OCI-LY1 (cell line): ENCODE measurements at regions not wholly inside any gene's neighbourhood (a gene's known extent, or its start where the extent isn't known, plus 50 kb on each side); places are given as distances from the start of the nearest gene placed in this dataset.

Experiments used
- H2AFZ ChIP-seq: fragments of 200-600 bp; sonication (generic), shearing (Covaris generic); 2 replicates; pipeline ENCODE4 v1.6.0; 2014; ENCODE audit warnings: antibody characterized with exemption, mild to moderate bottlenecking, low read length
- H3F3A ChIP-seq: fragments of 200-600 bp; sonication (generic), shearing (Covaris generic); 2 replicates; pipeline ENCODE4 v1.6.0; 2014; ENCODE audit warnings: mild to moderate bottlenecking, antibody characterized with exemption, low read length, moderate library complexity; ENCODE audit not compliant: insufficient read depth
- H3K27ac ChIP-seq: fragments of 200-600 bp; sonication (generic); 2 replicates; pipeline ENCODE4 v1.5.1; 2014; ENCODE audit warnings: low read length, mixed run types, mild to moderate bottlenecking, low read depth; ENCODE audit not compliant: poor library complexity, severe bottlenecking
- H3K27me3 ChIP-seq: fragments of 200-600 bp; sonication (generic); 2 replicates; pipeline ENCODE4 v1.6.0; 2014; ENCODE audit warnings: antibody characterized with exemption, mild to moderate bottlenecking, low read length, moderate library complexity; ENCODE audit not compliant: insufficient read depth
- H3K36me3 ChIP-seq: fragments of 200-600 bp; sonication (generic); 2 replicates; pipeline ENCODE4 v1.6.1; 2014; ENCODE audit warnings: mild to moderate bottlenecking, antibody characterized with exemption, low read length, moderate library complexity, mixed read lengths; ENCODE audit not compliant: insufficient read depth
- H3K4me1 ChIP-seq: fragments of 200-600 bp; sonication (generic); 2 replicates; pipeline ENCODE4 v1.5.1; 2014; ENCODE audit warnings: mild to moderate bottlenecking, low read length, moderate library complexity; ENCODE audit not compliant: insufficient read depth, severe bottlenecking
- H3K4me2 ChIP-seq: fragments of 200-600 bp; sonication (generic), shearing (Covaris generic); 2 replicates; pipeline ENCODE4 v1.6.1; 2014; ENCODE audit warnings: low read length
- H3K4me3 ChIP-seq: fragments of 200-600 bp; sonication (generic); 2 replicates; pipeline ENCODE4 v1.5.1; 2014; ENCODE audit warnings: low read length, low read depth, mild to moderate bottlenecking, mixed read lengths; ENCODE audit not compliant: poor library complexity, severe bottlenecking
- H3K79me2 ChIP-seq: fragments of 200-600 bp; shearing (Covaris generic); 2 replicates; pipeline ENCODE4 v1.6.1; 2016; ENCODE audit warnings: mixed run types, low read length, mixed read lengths; ENCODE audit not compliant: insufficient read depth
- H3K9ac ChIP-seq: fragments of 200-600 bp; sonication (generic), shearing (Covaris generic); 2 replicates; pipeline ENCODE4 v1.6.1; 2014; ENCODE audit warnings: mild to moderate bottlenecking, low read length, mixed read lengths
- H3K9me2 ChIP-seq: fragments of 200-600 bp; sonication (generic), shearing (Covaris generic); 2 replicates; pipeline ENCODE4 v1.6.1; 2014; ENCODE audit warnings: low read depth, mild to moderate bottlenecking, low read length, mixed read lengths
- H3K9me3 ChIP-seq: fragments of 200-600 bp; shearing (Covaris generic); 2 replicates; pipeline ENCODE4 v1.6.1; 2014; ENCODE audit warnings: low read length, mixed read lengths
- H4K20me1 ChIP-seq: fragments of 200-600 bp; sonication (generic), shearing (Covaris generic); 2 replicates; pipeline ENCODE4 v1.6.0; 2016; ENCODE audit warnings: mild to moderate bottlenecking, low read length; ENCODE audit not compliant: insufficient read depth
- CTCF ChIP-seq: fragments of 200-600 bp; sonication (generic), shearing (Covaris generic); IDR thresholded peaks from 2 replicates; pipeline ENCODE4 v1.5.1; 2017; ENCODE audit warnings: mild to moderate bottlenecking, antibody characterized with exemption, low read length, moderate library complexity, mixed read lengths
- EZH2 ChIP-seq: fragments of 200-600 bp; sonication (generic), shearing (Covaris generic); IDR thresholded peaks from 2 replicates; pipeline ENCODE4 v1.8.0; 2017; ENCODE audit warnings: borderline replicate concordance, mixed run types, mild to moderate bottlenecking, antibody characterized with exemption, low read length, moderate library complexity, mixed read lengths

DNA sequence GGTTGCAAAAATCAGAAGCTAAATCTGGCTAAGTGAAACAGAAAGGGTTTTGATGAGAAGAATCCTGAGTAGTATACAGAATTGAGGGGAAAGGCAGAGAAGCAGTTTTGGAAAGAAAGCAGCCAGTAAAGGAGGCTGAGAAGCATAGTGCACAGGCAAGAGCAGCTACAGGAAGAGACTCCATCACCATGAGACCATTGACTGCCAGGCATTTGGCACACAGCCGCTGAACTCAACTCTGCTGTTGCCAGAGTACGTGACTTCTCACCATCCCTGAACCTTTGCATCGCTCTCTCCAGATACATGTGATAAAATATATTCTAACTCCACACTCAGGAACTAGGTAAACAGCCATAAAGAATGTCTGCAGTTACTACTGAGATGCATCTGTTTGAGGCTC is 128.3 kb upstream of the C1orf21 start:
- no peaks in the 10 kb centered on the region for H4K20me1 ChIP-seq
- no peaks in the 10 kb centered on the region for H3K27me3 ChIP-seq
- no peak overlapping the region for H3K4me3 ChIP-seq
- TF ChIP-seq CTCF = no peak
- TF ChIP-seq EZH2 = no peak
- no peak overlapping the region for H3K9ac ChIP-seq
- no peaks in the 10 kb centered on the region for H3K4me1 ChIP-seq
- H3K4me2 ChIP-seq = no peak overlapping the region
- no peaks in the 10 kb centered on the region for H3K9me2 ChIP-seq
- H3F3A ChIP-seq = no peaks in the 10 kb centered on the region
- no peak overlapping the region for H3K27ac ChIP-seq
- no peaks in the 10 kb centered on the region for H3K79me2 ChIP-seq
- H2AFZ ChIP-seq = no peak overlapping the region
- H3K36me3 ChIP-seq = no peaks in the 10 kb centered on the region
- no peaks in the 10 kb centered on the region for H3K9me3 ChIP-seq

DNA sequence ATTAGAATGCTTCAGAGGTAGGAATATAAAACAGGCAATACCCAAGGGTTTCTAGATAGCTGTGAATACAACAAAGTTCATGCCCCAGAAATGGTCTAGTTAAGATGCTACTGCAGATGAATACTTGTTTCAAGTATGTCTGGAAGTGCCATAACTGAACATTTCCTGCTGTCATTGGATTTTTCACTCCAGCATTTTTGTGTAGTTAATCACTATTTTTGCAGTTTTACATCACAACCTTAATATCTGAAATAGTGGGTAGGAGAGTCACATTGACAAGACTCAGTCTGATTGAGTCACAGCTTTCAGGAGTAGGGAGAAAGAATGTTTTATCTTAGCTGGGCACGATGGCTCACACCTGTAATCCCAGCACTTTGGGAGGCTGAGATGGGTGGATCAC is 126.4 kb upstream of the C1orf21 start:
- Histone ChIP-seq H3K4me3 (no peak overlapping the region), H3K9me3 (no peaks in the 10 kb centered on the region), H4K20me1 (no peaks in the 10 kb centered on the region), H3K79me2 (no peaks in the 10 kb centered on the region), H3K36me3 (no peaks in the 10 kb centered on the region), H3K4me1 (no peaks in the 10 kb centered on the region), H3K27ac (no peak overlapping the region), H2AFZ (no peak overlapping the region), H3K9ac (no peak overlapping the region), H3F3A (no peaks in the 10 kb centered on the region), H3K27me3 (no peaks in the 10 kb centered on the region), H3K9me2 (no peaks in the 10 kb centered on the region), H3K4me2 (no peak overlapping the region)
- TF ChIP-seq EZH2 (no peak), CTCF (no peak)

DNA sequence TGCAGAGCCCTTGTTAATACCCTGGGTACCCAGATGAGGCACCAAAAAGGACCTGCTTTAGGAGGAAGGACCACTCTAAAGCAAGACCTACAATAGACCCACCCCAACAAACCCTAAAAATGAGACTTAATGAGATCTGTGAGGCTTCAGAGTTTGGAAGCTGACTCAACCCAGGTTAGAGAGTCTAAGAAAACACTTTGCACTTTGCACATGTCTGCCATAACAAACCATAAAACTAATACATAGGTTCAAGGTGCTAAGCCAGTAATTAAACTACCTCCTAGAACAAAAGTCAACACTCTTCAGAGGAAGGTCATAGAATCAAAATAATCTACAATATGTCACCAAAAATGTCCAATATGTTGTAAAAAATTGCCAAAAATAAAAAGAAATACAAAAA is 124.7 kb upstream of the C1orf21 start:
- H3K27me3 ChIP-seq = no peaks in the 10 kb centered on the region
- no peaks in the 10 kb centered on the region for H3K79me2 ChIP-seq
- H3K9me2 ChIP-seq = no peaks in the 10 kb centered on the region
- H3K4me2 ChIP-seq = no peak overlapping the region
- TF ChIP-seq CTCF = no peak
- H3K36me3 ChIP-seq = no peaks in the 10 kb centered on the region
- H3K4me3 ChIP-seq = no peak overlapping the region
- no peaks in the 10 kb centered on the region for H3K4me1 ChIP-seq
- H2AFZ ChIP-seq = no peak overlapping the region
- no peaks in the 10 kb centered on the region for H3F3A ChIP-seq
- H3K9ac ChIP-seq = no peak overlapping the region
- H3K9me3 ChIP-seq = no peaks in the 10 kb centered on the region
- no peak overlapping the region for H3K27ac ChIP-seq
- H4K20me1 ChIP-seq = no peaks in the 10 kb centered on the region
